ENCODE measurements at regions not wholly inside any gene's neighbourhood (a gene's known extent, or its start where the extent isn't known, plus 50 kb on each side); places are given as distances from the start of the nearest gene placed in this dataset.

- TF ChIP-seq CTCF (IDR thresholded peaks at IDR 0.05; ENCODE audit: poor library complexity): no peak
- TF ChIP-seq EZH2phosphoT487 (IDR thresholded peaks at IDR 0.05; ENCODE audit: low read depth, severe bottlenecking, unreplicated experiment): no peak
- no peak for TF ChIP-seq EZH2 (IDR thresholded peaks at IDR 0.05; ENCODE audit: borderline replicate concordance)
These were observed 346.2 kb upstream of the IMPG1 start for GRCh38 chr6:76418560-76419223.

Data from hepatocyte (in vitro differentiated cells).